HEK293T (cell line): ENCODE measurements at regions not wholly inside any gene's neighbourhood (a gene's known extent, or its start where the extent isn't known, plus 50 kb on each side); places are given as distances from the start of the nearest gene placed in this dataset.

Experiments
- CTCF ChIA-PET: fragments of 350-600 bp; formaldehyde crosslinking; extraction: SDS; loops from one replicate; lab custom pipeline; 2021; ENCODE audit warnings: antibody characterized with exemption, inconsistent platforms; lab: Yijun Ruan, JAX
- POLR2A ChIA-PET: fragments of 350-600 bp; formaldehyde crosslinking; extraction: SDS; loops from one replicate; lab custom pipeline; 2020; ENCODE audit warnings: antibody characterized with exemption, inconsistent platforms; lab: Yijun Ruan, JAX
- DNase-seq: peaks from one replicate; pipeline ENCODE4 v3.0.0; 2012; ENCODE audit warnings: mixed read lengths; ENCODE audit errors: extremely low spot score
- ARNT ChIP-seq: fragments of 450-650 bp; IDR thresholded peaks from 2 replicates; pipeline ENCODE4 v1.6.1; 2017; ENCODE audit warnings: mild to moderate bottlenecking
- BHLHE40 ChIP-seq: fragments of 450-650 bp; IDR thresholded peaks from 2 replicates; pipeline ENCODE4 v1.6.1; 2016; ENCODE audit warnings: mild to moderate bottlenecking, moderate library complexity, borderline replicate concordance
- CTBP1 ChIP-seq: fragments of 450-650 bp; IDR thresholded peaks from 2 replicates; pipeline ENCODE4 v1.6.1; 2016; ENCODE audit warnings: borderline replicate concordance
- ELF4 ChIP-seq: fragments of 450-650 bp; IDR thresholded peaks from 2 replicates; pipeline ENCODE4 v1.6.1; 2017; ENCODE audit warnings: antibody characterized with exemption
- FOXA1 ChIP-seq: fragments of 450-650 bp; IDR thresholded peaks from 2 replicates; pipeline ENCODE4 v1.6.1; 2016; ENCODE audit warnings: mild to moderate bottlenecking
- FOXK2 ChIP-seq: fragments of 450-650 bp; IDR thresholded peaks from 2 replicates; pipeline ENCODE4 v1.6.1; 2016; ENCODE audit warnings: mild to moderate bottlenecking
- FOXM1 ChIP-seq: fragments of 450-650 bp; IDR thresholded peaks from 2 replicates; pipeline ENCODE4 v1.6.1; 2017; ENCODE audit warnings: mild to moderate bottlenecking, borderline replicate concordance
- HDGF ChIP-seq: fragments of 450-650 bp; IDR thresholded peaks from 2 replicates; pipeline ENCODE4 v1.6.1; 2017; ENCODE audit warnings: antibody characterized with exemption, borderline replicate concordance
- L3MBTL2 ChIP-seq: fragments of 450-650 bp; conservative IDR thresholded peaks from 2 replicates; pipeline ENCODE4 v1.6.1; 2016; ENCODE audit warnings: mild to moderate bottlenecking
- LEF1 ChIP-seq: fragments of 450-650 bp; IDR thresholded peaks from 2 replicates; pipeline ENCODE4 v1.6.1; 2017; ENCODE audit warnings: mild to moderate bottlenecking, borderline replicate concordance
- NFRKB ChIP-seq: fragments of 450-650 bp; IDR thresholded peaks from 2 replicates; pipeline ENCODE4 v1.6.1; 2016; ENCODE audit warnings: mild to moderate bottlenecking, moderate library complexity
- PKNOX1 ChIP-seq: fragments of 450-650 bp; IDR thresholded peaks from 2 replicates; pipeline ENCODE4 v1.6.1; 2016
- SP1 ChIP-seq: fragments of 450-650 bp; IDR thresholded peaks from 2 replicates; pipeline ENCODE4 v1.6.1; 2017
- SUZ12 ChIP-seq: fragments of 450-650 bp; IDR thresholded peaks from 2 replicates; pipeline ENCODE4 v1.6.1; 2016; ENCODE audit warnings: mild to moderate bottlenecking
- TARDBP ChIP-seq: fragments of 450-650 bp; IDR thresholded peaks from 2 replicates; pipeline ENCODE4 v1.6.1; 2016
- ZNF384 ChIP-seq: fragments of 450-650 bp; IDR thresholded peaks from 2 replicates; pipeline ENCODE4 v1.6.1; 2016

GRCh38 chr3:76353683-76354082 is 568.3 kb upstream of the ZNF717 start:
- ChIA-PET CTCF (no interaction called here), POLR2A (no interaction called here)
- TF ChIP-seq NFRKB: no peak
- TF ChIP-seq FOXK2: no peak
- no peak for TF ChIP-seq ZNF384
- no peak for TF ChIP-seq FOXM1
- no peak for TF ChIP-seq PKNOX1
- no peak for TF ChIP-seq ARNT
- TF ChIP-seq SUZ12: no peak
- no peak for TF ChIP-seq SP1
- TF ChIP-seq FOXA1: no peak
- no peak for TF ChIP-seq CTBP1
- no peak for TF ChIP-seq L3MBTL2
- no peak for TF ChIP-seq TARDBP
- TF ChIP-seq LEF1: no peak
- TF ChIP-seq ELF4: no peak
- DNase-seq: no peak

DNA sequence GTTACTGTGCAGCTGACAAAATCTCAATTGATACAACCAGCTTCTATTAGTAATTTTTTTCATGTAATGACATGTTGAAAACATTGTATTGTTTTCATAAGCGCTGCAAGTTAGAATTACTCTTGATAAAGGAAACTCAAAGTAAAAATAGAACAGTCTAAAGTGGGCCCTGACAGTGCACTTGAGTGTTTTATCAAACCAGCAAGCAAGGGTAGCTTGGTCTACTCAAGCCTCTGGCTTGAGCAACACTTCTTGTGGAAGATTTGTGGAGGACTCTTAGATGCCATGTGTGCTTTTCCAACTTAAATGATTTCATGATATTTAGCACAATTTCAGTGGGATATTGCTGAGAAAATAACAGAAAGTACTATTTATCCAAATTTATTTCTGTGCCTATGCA is 575.7 kb upstream of the ZNF717 start:
- CTCF ChIA-PET: no interaction called here
- POLR2A ChIA-PET: no interaction called here
- no peak for TF ChIP-seq LEF1
- no peak for TF ChIP-seq FOXK2
- no peak for TF ChIP-seq FOXA1
- TF ChIP-seq HDGF: no peak
- no peak for TF ChIP-seq NFRKB
- no peak for TF ChIP-seq CTBP1
- TF ChIP-seq BHLHE40: no peak
- TF ChIP-seq ELF4: no peak
- no peak for TF ChIP-seq FOXM1
- no peak for TF ChIP-seq TARDBP
- TF ChIP-seq ARNT: no peak
- TF ChIP-seq ZNF384: no peak
- no peak for TF ChIP-seq SP1
- no peak for TF ChIP-seq PKNOX1
- TF ChIP-seq L3MBTL2: no peak
- no peak for TF ChIP-seq SUZ12
- DNase-seq: no peak

DNA sequence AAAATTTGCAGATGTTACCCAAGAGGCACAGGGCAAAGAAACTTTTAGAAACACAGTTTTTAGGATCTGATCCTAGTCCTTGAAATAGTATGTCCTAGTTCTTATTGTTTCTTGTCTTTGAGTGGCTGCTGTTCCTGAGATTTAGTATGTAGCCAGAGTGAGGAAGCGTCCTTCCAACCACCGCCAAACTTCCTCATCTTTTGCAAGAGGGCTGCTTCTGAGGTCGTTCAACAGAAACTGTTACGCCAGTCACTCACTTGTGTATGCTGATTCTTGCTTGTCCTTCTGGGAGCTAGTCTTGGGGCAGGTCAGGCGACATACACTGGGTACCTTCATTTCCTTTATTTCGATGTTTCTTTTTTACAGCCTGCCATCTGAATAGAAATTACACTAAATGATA is 577.3 kb upstream of the ZNF717 start:
- no peak for DNase-seq
- CTCF ChIA-PET: no interaction called here
- POLR2A ChIA-PET: no interaction called here

DNA sequence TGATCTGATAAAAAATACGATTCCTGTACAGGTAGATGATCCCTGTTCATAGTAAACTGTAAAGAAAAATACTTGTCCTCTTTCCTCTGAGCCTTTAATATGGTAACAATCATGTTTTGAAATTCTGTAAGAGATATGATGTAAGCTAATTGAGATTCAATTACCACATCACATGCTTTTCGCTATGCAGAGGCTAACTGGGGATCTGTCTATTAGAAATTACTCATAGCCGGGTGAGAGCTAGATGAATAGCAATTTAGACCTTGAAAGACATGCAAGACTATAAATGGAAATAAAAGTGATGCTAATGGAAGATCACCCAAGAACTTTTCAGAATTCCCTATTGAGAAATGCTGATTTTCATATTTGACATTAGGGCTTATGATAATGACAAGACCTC is 579.9 kb upstream of the ZNF717 start:
- DNase-seq: no peak
- TF ChIP-seq SUZ12 (no peak), SP1 (no peak), NFRKB (no peak), ARNT (no peak), TARDBP (no peak), FOXM1 (no peak), FOXA1 (no peak), CTBP1 (no peak), ELF4 (no peak), FOXK2 (no peak)
- ChIA-PET POLR2A (no interaction called here), CTCF (no interaction called here)

More for the DNA sequence above, 577.3 kb upstream of the ZNF717 start:
- TF ChIP-seq FOXM1 (no peak), ZNF384 (no peak), PKNOX1 (no peak), ARNT (no peak), LEF1 (no peak), CTBP1 (no peak), FOXK2 (no peak), TARDBP (no peak), HDGF (no peak), NFRKB (no peak), ELF4 (no peak), SUZ12 (no peak), SP1 (no peak), L3MBTL2 (no peak), FOXA1 (no peak), BHLHE40 (no peak)

GRCh38 chr3:76367281-76367680 is 581.9 kb upstream of the ZNF717 start:
- CTCF ChIA-PET: no interaction called here
- DNase-seq: no peak
- POLR2A ChIA-PET: no interaction called here
- TF ChIP-seq FOXK2 (no peak), TARDBP (no peak), BHLHE40 (no peak), CTBP1 (no peak), ARNT (no peak)

DNA sequence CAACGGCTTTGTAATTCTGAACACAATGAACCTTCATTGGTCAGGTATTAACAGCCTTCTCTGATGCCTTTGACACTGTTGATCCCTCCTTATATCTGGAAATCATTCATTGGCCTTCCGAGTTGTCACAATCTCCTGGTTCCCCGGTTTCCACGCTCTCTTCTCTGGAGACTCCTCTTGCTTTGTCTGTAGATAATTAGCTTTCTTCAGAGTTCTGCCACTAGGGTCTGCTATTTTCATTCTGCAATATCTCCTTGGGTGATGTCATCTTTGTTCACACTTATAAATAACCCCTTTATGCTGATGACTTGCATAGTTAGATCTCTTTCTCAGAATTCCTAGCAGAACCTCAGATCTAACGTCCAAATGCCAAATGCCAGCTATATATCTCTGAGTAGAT is 583.8 kb upstream of the ZNF717 start:
- ChIA-PET POLR2A (no interaction called here), CTCF (no interaction called here)
- peak; percentile 19 for DNase-seq
- TF ChIP-seq NFRKB (no peak), LEF1 (no peak), ARNT (no peak), L3MBTL2 (no peak), ZNF384 (no peak), TARDBP (no peak)
